ENCODE measurements at regions not wholly inside any gene's neighbourhood (a gene's known extent, or its start where the extent isn't known, plus 50 kb on each side); places are given as distances from the start of the nearest gene placed in this dataset.

DNA sequence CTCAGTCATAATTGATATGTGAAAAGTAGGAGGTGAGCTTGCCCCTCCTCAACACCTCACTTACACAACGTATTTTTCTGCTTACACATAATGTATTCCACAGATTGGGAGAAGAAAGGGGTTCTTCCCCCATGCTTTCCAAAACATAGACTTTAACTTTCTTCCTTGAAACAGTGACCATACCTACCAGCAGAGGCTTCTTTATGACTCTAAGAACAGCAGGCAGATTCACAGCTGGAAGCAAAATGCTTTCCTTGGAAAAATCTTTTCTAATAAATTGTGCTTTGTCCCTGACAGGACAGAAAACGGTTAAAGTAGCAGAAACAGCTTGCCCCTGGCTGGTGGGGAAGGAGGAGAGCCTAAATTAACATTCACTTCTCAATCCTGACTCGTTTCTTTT, 629.1 kb upstream of the IMPG1 start:
- TF ChIP-seq CTCF (IDR thresholded peaks at IDR 0.05; ENCODE audit: unreplicated experiment): no peak
- Mint-ChIP-seq H3K27ac (ENCODE audit: unreplicated experiment) (no peak overlapping the region), H3K36me3 (ENCODE audit: insufficient read depth, unreplicated experiment) (no peaks in the 10 kb centered on the region), H3K27me3 (ENCODE audit: unreplicated experiment) (no peaks in the 10 kb centered on the region), H3K9me3 (ENCODE audit: low read depth, unreplicated experiment) (no peaks in the 10 kb centered on the region), H3K4me3 (ENCODE audit: low read depth, unreplicated experiment) (no peak overlapping the region), H3K4me1 (ENCODE audit: low read depth, unreplicated experiment) (no peaks in the 10 kb centered on the region)
- intact Hi-C loops (cut with micrococcal nuclease; ENCODE audit: unreplicated experiment): no loop called here
- DNase-seq: no peak
- BruUV-seq (replicated peaks): no TSS peak
- CTCF ChIA-PET: no interaction called here

DNA sequence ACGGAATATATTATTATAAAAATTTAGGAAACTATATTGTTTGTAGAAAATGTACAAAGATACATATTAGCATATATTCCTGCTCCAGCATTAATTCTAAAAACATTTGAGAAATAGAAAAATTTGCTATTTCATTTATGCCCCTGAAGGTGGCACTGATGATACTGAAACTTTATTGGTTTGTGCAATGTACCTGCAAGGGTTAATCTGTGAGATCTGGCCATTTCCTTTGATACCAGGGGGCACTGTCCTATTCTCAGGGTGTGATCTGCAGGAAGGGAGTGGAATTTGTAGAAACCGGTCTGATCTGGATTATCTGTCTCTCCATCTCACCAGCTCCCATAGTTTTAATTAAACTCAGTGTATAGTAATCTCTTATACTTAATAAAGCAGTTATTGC, 625.1 kb upstream of the IMPG1 start:
- intact Hi-C loops (cut with micrococcal nuclease; ENCODE audit: unreplicated experiment): no loop called here
- H3K27me3 Mint-ChIP-seq (ENCODE audit: unreplicated experiment): no peaks in the 10 kb centered on the region
- no peak for TF ChIP-seq CTCF (IDR thresholded peaks at IDR 0.05; ENCODE audit: unreplicated experiment)
- no TSS peak for BruUV-seq (replicated peaks)
- CTCF ChIA-PET: no interaction called here
- H3K36me3 Mint-ChIP-seq (ENCODE audit: insufficient read depth, unreplicated experiment): no peaks in the 10 kb centered on the region
- no peak overlapping the region for H3K4me3 Mint-ChIP-seq (ENCODE audit: low read depth, unreplicated experiment)
- H3K9me3 Mint-ChIP-seq (ENCODE audit: low read depth, unreplicated experiment): no peaks in the 10 kb centered on the region
- no peak for DNase-seq
- no peaks in the 10 kb centered on the region for H3K4me1 Mint-ChIP-seq (ENCODE audit: low read depth, unreplicated experiment)
- H3K27ac Mint-ChIP-seq (ENCODE audit: unreplicated experiment): no peak overlapping the region

DNA sequence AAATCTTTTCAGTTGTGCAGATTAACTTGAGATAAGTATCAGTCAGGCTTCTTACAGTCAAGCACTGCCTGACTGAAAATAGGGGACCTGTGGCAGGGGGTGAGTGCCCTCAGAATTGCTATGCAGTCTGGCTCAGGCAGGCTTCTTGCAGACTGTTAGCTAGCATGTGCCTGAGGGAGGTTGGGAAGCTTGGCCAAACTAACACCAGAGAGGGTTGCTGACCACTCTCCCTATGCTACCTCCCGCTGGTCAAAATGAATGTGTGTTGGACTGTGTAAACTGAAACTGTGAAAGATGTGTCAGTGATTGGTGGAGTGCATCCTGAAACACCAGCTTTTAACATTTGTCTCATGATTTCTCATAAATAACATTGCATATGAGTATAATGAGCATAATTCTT, 622.3 kb upstream of the IMPG1 start:
- intact Hi-C loops (cut with micrococcal nuclease; ENCODE audit: unreplicated experiment): no loop called here
- CTCF ChIA-PET: no interaction called here
- H3K36me3 Mint-ChIP-seq (ENCODE audit: insufficient read depth, unreplicated experiment): no peaks in the 10 kb centered on the region

GRCh38 chr6:76684875-76685274, 612.4 kb upstream of the IMPG1 start:
- no TSS peak for BruUV-seq (replicated peaks)
- CTCF ChIA-PET: no interaction called here
- DNase-seq: no peak
- no peak for TF ChIP-seq CTCF (IDR thresholded peaks at IDR 0.05; ENCODE audit: unreplicated experiment)
- Mint-ChIP-seq H3K27me3 (ENCODE audit: unreplicated experiment) (no peaks in the 10 kb centered on the region), H3K36me3 (ENCODE audit: insufficient read depth, unreplicated experiment) (no peaks in the 10 kb centered on the region), H3K9me3 (ENCODE audit: low read depth, unreplicated experiment) (peaks cover 4% of the 10 kb centered on the region), H3K4me3 (ENCODE audit: low read depth, unreplicated experiment) (no peak overlapping the region), H3K4me1 (ENCODE audit: low read depth, unreplicated experiment) (no peaks in the 10 kb centered on the region), H3K27ac (ENCODE audit: unreplicated experiment) (no peak overlapping the region)
- intact Hi-C loops (cut with micrococcal nuclease; ENCODE audit: unreplicated experiment): loop anchor here (5.0 to 10.0 kb wide), 2 partner anchors 750 to 772 kb away; no protein-coding TSS in a partner anchor

More for the DNA sequence above, 622.3 kb upstream of the IMPG1 start:
- TF ChIP-seq CTCF (IDR thresholded peaks at IDR 0.05; ENCODE audit: unreplicated experiment): no peak
- BruUV-seq (replicated peaks): no TSS peak
- Mint-ChIP-seq H3K4me3 (ENCODE audit: low read depth, unreplicated experiment) (no peak overlapping the region), H3K27ac (ENCODE audit: unreplicated experiment) (no peak overlapping the region), H3K27me3 (ENCODE audit: unreplicated experiment) (no peaks in the 10 kb centered on the region), H3K4me1 (ENCODE audit: low read depth, unreplicated experiment) (no peaks in the 10 kb centered on the region), H3K9me3 (ENCODE audit: low read depth, unreplicated experiment) (no peaks in the 10 kb centered on the region)
- DNase-seq: no peak

Data from Calu3 (cell line).